Esophagus mucosa (tissue), 1 donor: ENCODE measurements at regions not wholly inside any gene's neighbourhood (a gene's known extent, or its start where the extent isn't known, plus 50 kb on each side); places are given as distances from the start of the nearest gene placed in this dataset.
A peak's percentile ranks its signal among the peaks of the same experiment; 100 is the strongest.
"Not testable (repeated sequence)": the region's sequence is repeated elsewhere in the genome, so short reads cannot be mapped to it uniquely, and the experiment has no call there.

Source experiments
- ATAC-seq: fragments of 200-7000 bp; cut with Tn5 transposase; one replicate; pipeline ENCODE4 v1.9.1; 2020
- donor health status: DM: yes; HTN: yes; CAD: no.

GRCh38 chr6:81561731-81562130 is 190.8 kb downstream of the TENT5A start:
- ATAC-seq, result no peak

GRCh38 chr6:81561071-81561564 is 191.4 kb downstream of the TENT5A start:
- no peak for ATAC-seq

- ATAC-seq, result no peak
These were observed 194.7 kb downstream of the TENT5A start for GRCh38 chr6:81557811-81558210.

- ATAC-seq, result no peak
These were observed 195.9 kb downstream of the TENT5A start for GRCh38 chr6:81556551-81556950.

GRCh38 chr6:81553216-81553615 is 199.3 kb downstream of the TENT5A start:
- no peak for ATAC-seq

- no peak for ATAC-seq
These were observed 199.8 kb downstream of the TENT5A start for GRCh38 chr6:81552644-81553043.

- ATAC-seq, result no peak
These were observed 205.3 kb downstream of the TENT5A start for GRCh38 chr6:81547149-81547548.

- no peak for ATAC-seq
These were observed 217.5 kb downstream of the TENT5A start for GRCh38 chr6:81534934-81535465.

- no peak for ATAC-seq
These were observed 220.5 kb downstream of the TENT5A start for GRCh38 chr6:81531869-81532561.

- no peak for ATAC-seq
These were observed 235.0 kb downstream of the TENT5A start for GRCh38 chr6:81517455-81517854.

- ATAC-seq, result no peak
These were observed 236.7 kb downstream of the TENT5A start for GRCh38 chr6:81515562-81516453.

- ATAC-seq, result not testable (repeated sequence)
These were observed 238.3 kb downstream of the TENT5A start for GRCh38 chr6:81514195-81514594.

GRCh38 chr6:81511423-81511822 is 241.1 kb downstream of the TENT5A start:
- ATAC-seq, result no peak

- no peak for ATAC-seq
These were observed 256.5 kb downstream of the TENT5A start for GRCh38 chr6:81495999-81496398.

GRCh38 chr6:81491454-81492101 is 260.9 kb downstream of the TENT5A start:
- no peak for ATAC-seq

- ATAC-seq, result no peak
These were observed 265.0 kb downstream of the TENT5A start for GRCh38 chr6:81487489-81487888.

GRCh38 chr6:81486234-81486633 is 266.2 kb downstream of the TENT5A start:
- ATAC-seq, result no peak

GRCh38 chr6:81485395-81485794 is 267.1 kb downstream of the TENT5A start:
- no peak for ATAC-seq

- no peak for ATAC-seq
These were observed 268.2 kb downstream of the TENT5A start for GRCh38 chr6:81484251-81484650.

GRCh38 chr6:81480139-81480538 is 272.3 kb downstream of the TENT5A start:
- ATAC-seq, result peak; percentile 53

- no peak for ATAC-seq
These were observed 275.6 kb downstream of the TENT5A start for GRCh38 chr6:81476881-81477280.

GRCh38 chr6:81475646-81476045 is 276.8 kb downstream of the TENT5A start:
- no peak for ATAC-seq

- ATAC-seq, result no peak
These were observed 286.6 kb downstream of the TENT5A start for GRCh38 chr6:81465859-81466258.
